Dermis microvascular lymphatic vessel endothelial cell (primary cell): ENCODE measurements at regions not wholly inside any gene's neighbourhood (a gene's known extent, or its start where the extent isn't known, plus 50 kb on each side); places are given as distances from the start of the nearest gene placed in this dataset.

Source experiments
- DNase-seq, 2 donors: peaks; one replicate each; pipeline versions ENCODE4 v3.0.0 to v3.0.0-alpha.2; 2010; ENCODE audit warnings: low read depth in 2 of 2

- no peak for DNase-seq
These were observed 1935.3 kb upstream of the WWC1 start for GRCh38 chr5:166356096-166356495.

- DNase-seq, result no peak
These were observed 1933.2 kb upstream of the WWC1 start for GRCh38 chr5:166358127-166358830.

GRCh38 chr5:166363087-166363760 is 1928.2 kb upstream of the WWC1 start:
- no peak for DNase-seq

- DNase-seq, result no peak
These were observed 1926.3 kb upstream of the WWC1 start for GRCh38 chr5:166365164-166365563.

DNA sequence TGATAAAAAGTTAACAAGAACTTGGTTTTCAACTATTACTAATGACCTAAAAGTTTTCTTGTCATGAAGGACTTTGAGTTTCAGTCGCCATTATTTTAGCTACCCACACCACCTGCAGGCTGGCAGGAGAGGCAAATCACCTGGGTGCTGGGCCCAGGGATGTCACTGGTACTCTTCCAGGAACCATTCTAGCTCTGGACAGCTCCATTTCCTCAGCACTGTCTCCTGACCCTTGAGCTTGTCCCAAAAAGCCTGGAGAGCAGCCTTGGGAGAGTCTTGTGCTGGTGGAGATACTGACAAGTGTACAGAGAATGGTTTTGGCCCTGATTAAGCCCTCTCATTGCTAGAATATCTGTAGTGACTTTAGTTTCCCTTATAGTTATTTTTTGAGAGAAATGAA is 1924.1 kb upstream of the WWC1 start:
- no peak for DNase-seq

GRCh38 chr5:166369346-166369745 is 1922.1 kb upstream of the WWC1 start:
- no peak for DNase-seq

DNA sequence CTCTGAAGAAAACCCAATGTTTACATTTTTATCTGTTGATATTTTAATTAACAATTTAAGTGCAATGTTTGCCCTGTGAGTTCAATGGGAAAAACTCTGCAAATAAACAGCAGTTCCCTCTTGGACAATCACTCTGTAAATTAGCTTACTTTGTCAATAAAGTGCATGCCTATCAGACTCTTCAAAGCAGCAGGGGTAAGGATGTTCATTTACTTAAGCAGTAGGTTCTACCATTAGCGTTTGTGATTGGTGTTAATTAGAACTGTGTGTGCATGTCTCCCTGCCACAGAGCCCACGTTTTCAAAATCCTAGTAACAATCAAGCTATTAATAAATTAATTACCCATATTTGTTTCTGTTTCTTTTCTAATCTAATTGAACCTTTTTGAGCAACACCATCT is 1921.6 kb upstream of the WWC1 start:
- DNase-seq, result no peak

GRCh38 chr5:166370928-166371690 is 1920.3 kb upstream of the WWC1 start:
- DNase-seq, result no peak

- no peak for DNase-seq
These were observed 1917.6 kb upstream of the WWC1 start for GRCh38 chr5:166373817-166374216.

DNA sequence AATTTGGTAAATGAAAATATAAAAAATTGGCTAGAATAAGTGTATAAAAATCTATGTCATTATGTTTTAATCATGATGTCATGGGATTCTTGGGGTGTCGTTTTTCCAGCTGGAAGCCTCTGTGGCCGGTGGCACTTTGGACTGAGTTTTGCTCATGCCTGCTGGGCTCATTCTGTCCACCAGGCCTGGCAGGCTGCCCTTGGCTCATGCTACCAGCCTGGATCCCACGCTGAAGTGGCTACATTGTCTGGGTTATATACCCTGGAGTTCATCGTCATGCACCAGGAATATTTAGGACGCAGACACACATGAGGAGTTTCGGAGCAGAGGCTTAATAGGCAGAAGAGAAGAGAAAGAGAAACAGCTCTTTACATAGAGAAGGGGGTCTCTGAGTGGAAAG is 1913.7 kb upstream of the WWC1 start:
- DNase-seq, result no peak

DNA sequence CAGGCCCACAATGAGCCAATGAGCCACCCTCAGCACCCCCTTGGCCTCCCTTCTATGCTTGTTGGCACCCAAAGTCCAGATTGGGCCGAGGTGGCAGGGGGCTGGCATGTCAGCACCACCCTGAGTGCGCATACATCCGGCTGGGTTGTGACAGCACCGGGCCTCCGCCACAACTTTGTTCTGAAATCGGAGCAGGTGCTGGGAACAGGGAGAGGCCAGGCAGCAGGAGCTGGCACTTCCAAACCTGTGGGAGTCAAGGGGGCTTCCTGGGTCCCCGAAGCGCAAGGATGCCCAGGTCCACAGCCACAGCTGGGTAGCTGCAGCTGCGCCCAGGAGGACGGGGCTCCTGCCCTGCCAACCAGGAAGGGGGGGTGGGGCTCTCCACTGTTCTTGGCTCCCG is 1911.9 kb upstream of the WWC1 start:
- no peak for DNase-seq

- no peak for DNase-seq
These were observed 1909.4 kb upstream of the WWC1 start for GRCh38 chr5:166382031-166382430.

DNA sequence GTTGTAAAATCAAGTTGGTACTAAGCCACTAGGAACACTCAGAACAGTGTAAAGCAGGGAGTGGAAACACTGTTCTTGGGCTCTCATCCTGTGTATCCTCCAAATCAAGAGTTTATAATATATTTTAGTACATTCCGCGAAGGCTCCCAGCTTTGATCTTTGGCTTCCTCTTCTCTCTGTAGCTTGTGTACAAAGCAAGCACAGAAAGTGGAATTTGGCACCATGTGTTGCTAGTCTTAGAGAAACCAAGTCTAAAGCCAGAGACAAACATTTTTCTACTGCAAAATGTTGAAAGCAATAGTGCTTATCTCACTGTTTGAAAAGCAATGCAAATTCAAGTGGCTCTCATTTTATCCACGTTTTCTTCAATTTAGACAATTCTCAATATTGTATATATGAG is 1893.3 kb upstream of the WWC1 start:
- DNase-seq, result no peak

DNA sequence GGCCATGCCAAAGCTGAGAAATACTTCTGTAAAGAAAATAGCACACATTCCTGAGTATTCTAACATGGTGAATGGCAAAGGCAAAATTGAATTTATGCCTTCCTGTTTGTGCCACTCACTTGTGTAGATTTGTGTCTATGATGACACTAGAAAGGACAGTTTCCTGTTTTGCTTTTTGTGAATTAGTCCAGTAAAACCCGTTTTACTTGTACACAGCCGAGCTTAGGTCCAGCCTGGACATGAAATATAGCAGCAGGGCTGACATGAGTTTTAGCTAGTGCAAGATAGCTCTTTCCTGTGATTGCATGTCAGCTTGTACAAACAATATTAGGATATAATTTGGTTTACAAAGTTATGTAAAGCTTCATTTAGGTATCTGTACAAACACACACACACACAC is 1891.7 kb upstream of the WWC1 start:
- no peak for DNase-seq

DNA sequence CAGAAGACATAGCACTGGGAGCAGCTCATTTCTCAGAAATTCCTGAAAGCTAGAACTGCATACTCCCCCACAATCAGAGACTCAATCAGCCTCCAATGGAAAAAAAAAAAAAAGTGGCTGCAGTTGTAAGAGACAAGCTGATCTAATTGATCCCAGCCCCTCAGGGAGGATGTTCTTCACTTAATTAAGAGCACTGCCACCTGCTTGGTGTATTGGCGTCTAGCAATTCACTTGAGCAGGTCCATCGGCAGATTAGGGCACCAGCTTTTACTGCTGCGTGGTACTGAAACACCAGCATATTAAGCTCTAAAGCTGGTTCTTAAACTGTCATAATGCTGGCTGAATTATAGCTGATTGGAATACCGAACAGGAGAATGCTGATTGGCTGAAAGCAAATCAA is 1890.1 kb upstream of the WWC1 start:
- DNase-seq, result no peak

DNA sequence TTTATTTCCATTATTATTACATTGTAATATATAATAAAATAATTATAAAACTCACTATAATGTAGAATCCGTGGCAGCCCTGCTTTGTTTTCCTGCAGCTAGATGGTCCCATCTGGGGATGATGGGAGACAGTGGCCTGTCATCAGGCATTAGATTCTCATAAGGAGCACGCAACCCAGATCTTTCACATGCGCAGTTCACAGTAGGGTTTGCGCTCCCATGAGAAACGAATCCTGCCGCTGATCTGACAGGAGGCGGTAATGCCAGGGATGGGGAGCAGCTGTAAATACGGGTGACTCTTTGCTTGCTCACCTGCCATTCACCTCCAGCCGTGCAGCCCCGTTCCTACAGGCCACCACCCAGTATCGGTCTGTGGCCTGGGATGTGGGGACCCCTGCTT is 1879.3 kb upstream of the WWC1 start:
- no peak for DNase-seq

DNA sequence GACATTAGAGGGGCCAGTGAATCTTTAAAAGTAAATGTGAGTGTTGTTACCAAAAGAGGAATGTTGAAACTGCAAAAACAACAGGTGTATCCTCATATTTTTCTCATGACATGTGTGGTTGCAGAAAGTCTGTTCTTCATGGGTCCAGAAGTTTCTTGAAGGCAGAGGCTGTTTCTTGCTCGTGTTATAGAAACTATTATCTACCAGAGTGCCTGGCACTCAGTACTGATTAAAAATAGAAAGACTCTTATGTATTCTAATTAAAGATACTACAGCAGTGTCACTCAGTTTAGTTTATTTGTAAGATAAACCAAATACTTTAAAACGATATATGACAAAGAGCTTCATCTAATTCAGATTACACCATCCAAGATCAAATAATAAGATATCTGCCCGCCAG is 1864.2 kb upstream of the WWC1 start:
- DNase-seq, result no peak

GRCh38 chr5:166428264-166428803 is 1863.1 kb upstream of the WWC1 start:
- no peak for DNase-seq

- no peak for DNase-seq
These were observed 1860.7 kb upstream of the WWC1 start for GRCh38 chr5:166430491-166431319.

- DNase-seq, result no peak
These were observed 1860.0 kb upstream of the WWC1 start for GRCh38 chr5:166431456-166431855.

- DNase-seq, result no peak
These were observed 1857.8 kb upstream of the WWC1 start for GRCh38 chr5:166433679-166434078.

DNA sequence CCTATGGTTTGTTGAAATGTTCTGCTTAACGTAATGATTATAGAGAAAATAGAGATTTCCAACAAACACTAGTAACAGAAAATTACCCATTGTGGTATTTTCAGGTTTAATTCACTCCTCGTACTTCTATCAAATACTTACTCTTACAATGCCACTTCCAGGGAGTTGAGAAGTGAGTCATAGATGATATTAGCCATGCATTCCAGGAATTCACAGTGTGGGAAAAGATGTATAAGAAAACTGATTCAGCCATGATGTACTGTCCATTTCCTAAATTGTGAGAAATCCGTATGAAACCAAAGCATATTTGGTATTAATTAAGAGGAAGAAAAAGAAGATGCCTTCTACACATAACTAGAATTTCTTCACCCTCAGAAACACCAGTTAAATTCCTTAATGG is 1854.6 kb upstream of the WWC1 start:
- DNase-seq, result no peak
